ENCODE measurements at regions not wholly inside any gene's neighbourhood (a gene's known extent, or its start where the extent isn't known, plus 50 kb on each side); places are given as distances from the start of the nearest gene placed in this dataset.
A peak's percentile ranks its signal among the peaks of the same experiment; 100 is the strongest.

DNA sequence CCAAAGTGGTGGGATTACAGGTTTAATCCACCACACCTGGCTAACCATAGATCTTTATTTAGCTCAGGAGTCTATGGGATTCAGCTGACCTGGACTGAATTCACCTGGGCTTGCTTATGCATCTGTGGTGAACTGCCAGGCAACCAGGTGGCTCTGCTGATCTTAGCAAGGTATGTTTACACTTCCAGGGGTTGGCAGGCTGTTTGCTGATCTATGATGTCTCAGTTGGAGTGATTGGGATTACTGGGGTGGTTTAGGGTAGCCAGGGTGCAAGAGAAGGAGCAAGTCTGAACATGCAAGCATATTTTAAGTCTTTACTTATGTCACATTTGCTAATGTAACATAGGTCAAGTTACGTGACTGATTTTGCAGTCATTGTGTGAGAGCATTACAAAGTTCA is 63.6 kb upstream of the JAK2 start:
- Histone ChIP-seq H3K4me3 (no peak overlapping the region), H3K27ac (no peak overlapping the region), H3K4me1 (ENCODE audit: low read depth) (peaks cover 19% of the 10 kb centered on the region), H3K9me3 (ENCODE audit: low read depth) (no peaks in the 10 kb centered on the region), H3K27me3 (no peaks in the 10 kb centered on the region), H3K36me3 (no peaks in the 10 kb centered on the region)
- TF ChIP-seq, protein P1, sequence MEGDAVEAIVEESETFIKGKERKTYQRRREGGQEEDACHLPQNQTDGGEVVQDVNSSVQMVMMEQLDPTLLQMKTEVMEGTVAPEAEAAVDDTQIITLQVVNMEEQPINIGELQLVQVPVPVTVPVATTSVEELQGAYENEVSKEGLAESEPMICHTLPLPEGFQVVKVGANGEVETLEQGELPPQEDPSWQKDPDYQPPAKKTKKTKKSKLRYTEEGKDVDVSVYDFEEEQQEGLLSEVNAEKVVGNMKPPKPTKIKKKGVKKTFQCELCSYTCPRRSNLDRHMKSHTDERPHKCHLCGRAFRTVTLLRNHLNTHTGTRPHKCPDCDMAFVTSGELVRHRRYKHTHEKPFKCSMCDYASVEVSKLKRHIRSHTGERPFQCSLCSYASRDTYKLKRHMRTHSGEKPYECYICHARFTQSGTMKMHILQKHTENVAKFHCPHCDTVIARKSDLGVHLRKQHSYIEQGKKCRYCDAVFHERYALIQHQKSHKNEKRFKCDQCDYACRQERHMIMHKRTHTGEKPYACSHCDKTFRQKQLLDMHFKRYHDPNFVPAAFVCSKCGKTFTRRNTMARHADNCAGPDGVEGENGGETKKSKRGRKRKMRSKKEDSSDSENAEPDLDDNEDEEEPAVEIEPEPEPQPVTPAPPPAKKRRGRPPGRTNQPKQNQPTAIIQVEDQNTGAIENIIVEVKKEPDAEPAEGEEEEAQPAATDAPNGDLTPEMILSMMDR (IDR thresholded peaks at IDR 0.05; ENCODE audit: low read depth, low read length) = no peak
- no peak for DNase-seq (ENCODE audit: low read depth in 1 of 2, low spot score in 1 of 2)

DNA sequence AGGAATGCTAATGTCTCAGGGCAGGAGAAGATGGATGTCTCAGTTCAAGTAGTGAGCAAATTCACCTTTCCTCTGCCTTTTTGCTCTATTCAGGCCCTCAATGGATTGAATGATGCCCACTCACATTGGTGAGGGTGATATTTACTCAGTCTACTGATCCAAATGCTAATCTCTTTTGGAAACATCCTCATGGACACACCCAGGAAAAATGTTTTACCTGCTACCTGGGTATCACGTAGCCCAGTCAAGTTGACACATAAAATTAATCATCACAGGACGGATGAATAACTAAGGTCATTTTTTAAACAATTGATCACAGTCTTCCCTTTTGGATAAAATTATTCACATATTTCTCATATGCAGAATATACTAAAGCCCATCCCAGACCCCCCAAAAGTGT is 63.0 kb upstream of the JAK2 start:
- TF ChIP-seq, protein P1 (IDR thresholded peaks at IDR 0.05; ENCODE audit: low read depth, low read length) = no peak

DNA sequence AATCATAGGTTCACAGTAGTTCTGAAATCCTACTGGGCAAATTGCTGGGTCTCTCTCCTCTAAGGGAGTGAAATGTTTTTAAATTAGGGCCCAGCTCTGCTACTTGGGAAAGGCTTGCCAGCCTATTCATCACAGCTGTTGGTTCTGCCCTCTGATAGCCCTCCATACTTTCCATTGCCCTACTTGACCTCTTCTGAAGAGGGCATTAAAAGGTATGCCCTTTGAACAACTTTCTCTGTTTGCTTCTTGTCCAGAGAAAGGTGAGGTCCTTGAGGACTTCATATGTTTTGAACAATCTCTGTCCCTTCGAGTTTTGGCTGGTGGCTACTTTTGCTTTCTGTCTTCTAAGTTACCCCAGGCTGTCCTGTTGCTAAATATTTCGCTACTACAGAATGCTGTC is 62.3 kb upstream of the JAK2 start:
- Histone ChIP-seq H3K36me3 (no peaks in the 10 kb centered on the region), H3K4me1 (ENCODE audit: low read depth) (peaks cover 32% of the 10 kb centered on the region), H3K4me3 (no peak overlapping the region), H3K27ac (peak overlapping the region; percentile 58), H3K9me3 (ENCODE audit: low read depth) (no peaks in the 10 kb centered on the region), H3K27me3 (no peaks in the 10 kb centered on the region)
- no peak for DNase-seq (ENCODE audit: low read depth in 1 of 2, low spot score in 1 of 2)
- TF ChIP-seq, protein P1 (IDR thresholded peaks at IDR 0.05; ENCODE audit: low read depth, low read length) = no peak

More for the DNA sequence above, 63.0 kb upstream of the JAK2 start:
- Histone ChIP-seq H3K36me3 (no peaks in the 10 kb centered on the region), H3K27me3 (no peaks in the 10 kb centered on the region), H3K27ac (no peak overlapping the region), H3K4me3 (no peak overlapping the region), H3K9me3 (ENCODE audit: low read depth) (no peaks in the 10 kb centered on the region), H3K4me1 (ENCODE audit: low read depth) (peaks cover 26% of the 10 kb centered on the region)
- no peak for DNase-seq (ENCODE audit: low read depth in 1 of 2, low spot score in 1 of 2)

DNA sequence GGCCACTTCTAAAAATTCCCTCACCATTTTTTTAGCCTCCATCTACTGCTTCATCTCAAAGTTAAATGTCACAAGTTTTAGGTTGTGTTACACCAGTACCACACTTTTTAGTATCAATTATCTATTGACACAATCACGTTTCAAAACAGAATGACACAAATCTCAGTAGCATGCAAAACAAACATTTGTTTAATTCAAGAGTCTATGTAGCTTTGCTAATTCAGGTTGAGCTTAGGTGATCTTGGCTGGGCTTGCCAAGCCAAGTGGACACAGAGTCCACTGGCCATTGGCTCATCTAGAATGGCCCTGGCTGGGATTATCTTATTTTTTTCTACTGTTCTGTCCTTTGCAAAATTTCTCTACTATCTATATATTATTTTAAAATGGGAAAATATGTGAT is 61.9 kb upstream of the JAK2 start:
- peaks cover 34% of the 10 kb centered on the region for H3K4me1 ChIP-seq (ENCODE audit: low read depth)
- TF ChIP-seq, protein P1 (IDR thresholded peaks at IDR 0.05; ENCODE audit: low read depth, low read length) = no peak
- H3K4me3 ChIP-seq = no peak overlapping the region
- H3K9me3 ChIP-seq (ENCODE audit: low read depth) = no peaks in the 10 kb centered on the region
- no peak for DNase-seq (ENCODE audit: low read depth in 1 of 2, low spot score in 1 of 2)
- no peaks in the 10 kb centered on the region for H3K27me3 ChIP-seq
- H3K36me3 ChIP-seq = no peaks in the 10 kb centered on the region
- peak overlapping the region; percentile 58 for H3K27ac ChIP-seq

DNA sequence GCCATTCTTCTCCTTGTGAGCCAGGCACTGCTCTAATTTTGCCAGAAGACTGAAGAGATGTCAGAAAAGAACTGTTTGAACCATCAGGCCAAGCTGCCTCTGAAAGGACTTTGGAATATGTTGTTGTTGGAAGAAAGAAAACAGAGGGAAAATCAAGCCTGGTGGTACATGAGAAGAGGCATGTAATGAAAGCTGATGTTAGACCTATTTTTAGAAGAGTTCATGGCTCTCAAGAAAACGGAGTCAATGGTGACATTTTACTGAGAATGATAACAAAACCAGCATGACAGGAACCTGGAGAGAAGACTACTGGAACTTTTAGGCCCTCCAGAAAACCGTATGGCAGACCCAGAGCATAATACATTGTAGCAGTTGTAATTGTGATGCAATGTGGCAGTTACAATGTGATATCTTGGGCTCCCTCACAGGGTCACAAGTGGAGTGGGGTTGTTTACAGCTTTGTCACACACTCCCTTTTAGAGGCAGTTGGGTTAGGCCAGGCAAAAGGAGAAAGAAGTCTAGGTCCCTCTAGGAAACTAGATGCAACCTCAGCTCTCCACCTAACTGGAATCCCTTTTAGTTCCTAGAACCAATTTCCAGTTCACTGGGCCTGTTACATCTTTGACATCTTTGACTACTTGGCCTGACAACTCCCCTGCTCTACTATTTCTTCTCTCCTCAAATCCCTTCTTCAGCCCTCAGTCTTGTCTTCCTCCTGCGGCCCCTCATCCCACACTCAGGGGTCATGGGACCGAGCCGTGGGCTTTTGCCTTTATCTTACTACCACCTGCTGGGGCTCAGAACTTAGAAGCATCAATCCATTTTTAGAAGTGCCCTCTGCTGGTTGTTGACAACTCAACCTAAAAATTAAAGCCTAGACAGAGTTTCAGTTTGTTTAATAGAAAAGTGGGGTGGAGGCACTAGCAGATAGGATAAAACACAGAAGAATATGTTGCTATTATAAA is 61.2 kb upstream of the JAK2 start:
- Histone ChIP-seq H3K9me3 (ENCODE audit: low read depth) (no peaks in the 10 kb centered on the region), H3K36me3 (no peaks in the 10 kb centered on the region), H3K4me1 (ENCODE audit: low read depth) (peaks cover 34% of the 10 kb centered on the region), H3K27me3 (no peaks in the 10 kb centered on the region), H3K4me3 (no peak overlapping the region), H3K27ac (peak overlapping the region; percentile 22)
- DNase-seq (ENCODE audit: low read depth in 1 of 2, low spot score in 1 of 2) = peak in 1 of 2 donors; percentile 36
- TF ChIP-seq, protein P1 (IDR thresholded peaks at IDR 0.05; ENCODE audit: low read depth, low read length) = peak; percentile 42
